H1 (cell line): ENCODE measurements at regions not wholly inside any gene's neighbourhood (a gene's known extent, or its start where the extent isn't known, plus 50 kb on each side); places are given as distances from the start of the nearest gene placed in this dataset.

Experiments
- CBX5 ChIP-seq: fragments of 300-800, 300-1000 bp; sonication (generic); IDR thresholded peaks from 2 replicates; pipeline ENCODE4 v1.7.1; 2016; ENCODE audit warnings: antibody characterized with exemption, low read length, low read depth
- EP300 ChIP-seq, 2 experiments: IDR thresholded peaks; 1 replicate in 1 of 2; 2 replicates in 1 of 2; pipeline ENCODE4 v1.6.1; 2011 to 2012; ENCODE audit warnings: low read depth in 2 of 2, low read length in 2 of 2, mild to moderate bottlenecking in 2 of 2, borderline replicate concordance in 1 of 2, inconsistent platforms in 1 of 2, moderate library complexity in 1 of 2
- EZH2 ChIP-seq: fragments of 200-600 bp; sonication (generic); IDR thresholded peaks from 2 replicates; pipeline ENCODE4 v1.7.1; 2012; ENCODE audit warnings: low read depth, mild to moderate bottlenecking, moderate library complexity, low read length, inconsistent platforms; ENCODE audit not compliant: severe bottlenecking
- GTF2F1 ChIP-seq: IDR thresholded peaks from 2 replicates; pipeline ENCODE4 v1.6.1; 2012; ENCODE audit warnings: low read depth, low read length, improper control_type of control experiment, borderline replicate concordance
- JUN ChIP-seq: IDR thresholded peaks from 2 replicates; pipeline ENCODE4 v1.6.1; 2011; ENCODE audit warnings: low read depth, mild to moderate bottlenecking, improper control_type of control experiment, low read length
- MAFK ChIP-seq: IDR thresholded peaks from 2 replicates; pipeline ENCODE4 v1.6.1; 2012; ENCODE audit warnings: low read depth, mild to moderate bottlenecking, improper control_type of control experiment, low read length
- POLR2A ChIP-seq, 2 experiments: IDR thresholded peaks; 1 replicate in 1 of 2; 2 replicates in 1 of 2; pipeline ENCODE4 v1.6.1; 2011; ENCODE audit warnings: low read depth in 2 of 2, low read length in 2 of 2, mild to moderate bottlenecking in 2 of 2; ENCODE audit errors: control extremely low read depth in 1 of 2
- TF ChIP-seq, protein P1 (sequence below), 3 experiments: IDR thresholded peaks; 1 replicate in 2 of 3; 2 replicates in 1 of 3; pipeline versions ENCODE4 v1.5.1 to v1.6.1; 2011; ENCODE audit warnings: low read length in 3 of 3, mild to moderate bottlenecking in 3 of 3, inconsistent platforms in 2 of 3, low read depth in 1 of 3, moderate library complexity in 1 of 3; ENCODE audit not compliant: insufficient read depth in 1 of 3; ENCODE audit errors: control extremely low read depth in 1 of 3
- TF ChIP-seq, protein P2 (sequence below): IDR thresholded peaks from 2 replicates; pipeline ENCODE4 v1.6.1; 2011; ENCODE audit warnings: low read depth, mild to moderate bottlenecking, low read length; ENCODE audit not compliant: insufficient read depth

DNA sequence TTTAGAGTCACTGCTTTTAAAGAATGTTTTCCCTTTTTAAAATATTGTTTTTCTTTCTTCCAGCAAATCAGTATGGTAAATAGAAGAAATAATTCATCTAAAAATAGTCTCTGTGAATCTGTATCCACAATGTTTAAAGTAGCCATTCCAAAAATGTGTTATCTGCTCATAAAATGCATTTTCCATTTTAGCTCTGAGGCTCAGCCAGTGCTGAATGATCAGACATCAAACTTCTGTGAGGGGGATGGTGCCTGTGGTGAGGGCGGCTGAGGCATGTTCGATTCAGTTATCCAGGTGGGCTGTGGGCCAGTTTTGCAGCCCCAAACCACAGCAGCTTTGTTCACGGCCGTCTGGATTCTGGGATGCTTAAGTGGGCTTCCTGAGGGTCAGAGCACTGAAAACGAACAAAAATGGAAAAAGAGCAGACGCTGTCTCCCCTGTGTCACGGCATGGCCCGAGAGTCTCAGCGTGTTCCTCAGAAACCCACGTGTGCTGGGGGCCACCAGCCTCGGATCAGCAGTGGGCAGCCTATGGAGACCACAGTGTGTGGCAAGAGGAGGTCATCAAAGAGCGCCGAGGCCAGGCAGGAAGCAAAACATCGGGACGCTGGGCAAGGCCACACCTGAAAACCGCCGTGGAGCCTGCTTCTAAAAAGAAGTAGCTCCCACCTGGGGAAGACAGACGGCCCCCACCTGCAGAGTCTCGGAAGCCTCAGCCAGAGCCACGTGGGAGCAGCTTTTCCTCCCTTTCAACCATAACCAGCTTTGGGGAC, 134.9 kb upstream of the THBS2 start:
- no peak for TF ChIP-seq EP300 (IDR thresholded peaks at IDR 0.05; ENCODE audit: borderline replicate concordance in 1 of 2, low read depth in 2 of 2, low read length in 2 of 2)
- TF ChIP-seq GTF2F1, result no peak
- TF ChIP-seq MAFK, result no peak
- TF ChIP-seq, protein P1, sequence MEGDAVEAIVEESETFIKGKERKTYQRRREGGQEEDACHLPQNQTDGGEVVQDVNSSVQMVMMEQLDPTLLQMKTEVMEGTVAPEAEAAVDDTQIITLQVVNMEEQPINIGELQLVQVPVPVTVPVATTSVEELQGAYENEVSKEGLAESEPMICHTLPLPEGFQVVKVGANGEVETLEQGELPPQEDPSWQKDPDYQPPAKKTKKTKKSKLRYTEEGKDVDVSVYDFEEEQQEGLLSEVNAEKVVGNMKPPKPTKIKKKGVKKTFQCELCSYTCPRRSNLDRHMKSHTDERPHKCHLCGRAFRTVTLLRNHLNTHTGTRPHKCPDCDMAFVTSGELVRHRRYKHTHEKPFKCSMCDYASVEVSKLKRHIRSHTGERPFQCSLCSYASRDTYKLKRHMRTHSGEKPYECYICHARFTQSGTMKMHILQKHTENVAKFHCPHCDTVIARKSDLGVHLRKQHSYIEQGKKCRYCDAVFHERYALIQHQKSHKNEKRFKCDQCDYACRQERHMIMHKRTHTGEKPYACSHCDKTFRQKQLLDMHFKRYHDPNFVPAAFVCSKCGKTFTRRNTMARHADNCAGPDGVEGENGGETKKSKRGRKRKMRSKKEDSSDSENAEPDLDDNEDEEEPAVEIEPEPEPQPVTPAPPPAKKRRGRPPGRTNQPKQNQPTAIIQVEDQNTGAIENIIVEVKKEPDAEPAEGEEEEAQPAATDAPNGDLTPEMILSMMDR (IDR thresholded peaks at IDR 0.05; ENCODE audit: control extremely low read depth in 1 of 3, insufficient read depth in 1 of 3, low read depth in 1 of 3, low read length in 3 of 3), result no peak
- no peak for TF ChIP-seq POLR2A (IDR thresholded peaks at IDR 0.05; ENCODE audit: control extremely low read depth in 1 of 2, low read depth in 2 of 2, low read length in 2 of 2)
- TF ChIP-seq, protein P2, sequence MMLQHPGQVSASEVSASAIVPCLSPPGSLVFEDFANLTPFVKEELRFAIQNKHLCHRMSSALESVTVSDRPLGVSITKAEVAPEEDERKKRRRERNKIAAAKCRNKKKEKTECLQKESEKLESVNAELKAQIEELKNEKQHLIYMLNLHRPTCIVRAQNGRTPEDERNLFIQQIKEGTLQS, result no peak
- no peak for TF ChIP-seq JUN
- no peak for TF ChIP-seq EZH2
- TF ChIP-seq CBX5, result no peak
